OCI-LY1 (cell line): ENCODE measurements at regions not wholly inside any gene's neighbourhood (a gene's known extent, or its start where the extent isn't known, plus 50 kb on each side); places are given as distances from the start of the nearest gene placed in this dataset.

Experiments used
- CTCF ChIP-seq: fragments of 200-600 bp; sonication (generic), shearing (Covaris generic); IDR thresholded peaks from 2 replicates; pipeline ENCODE4 v1.5.1; 2017; ENCODE audit warnings: mild to moderate bottlenecking, antibody characterized with exemption, low read length, moderate library complexity, mixed read lengths
- EZH2 ChIP-seq: fragments of 200-600 bp; sonication (generic), shearing (Covaris generic); IDR thresholded peaks from 2 replicates; pipeline ENCODE4 v1.8.0; 2017; ENCODE audit warnings: borderline replicate concordance, mixed run types, mild to moderate bottlenecking, antibody characterized with exemption, low read length, moderate library complexity, mixed read lengths

GRCh38 chr2:21610304-21610703, 486.5 kb downstream of the TDRD15 start:
- no peak for TF ChIP-seq CTCF
- TF ChIP-seq EZH2: no peak
